ENCODE measurements at regions not wholly inside any gene's neighbourhood (a gene's known extent, or its start where the extent isn't known, plus 50 kb on each side); places are given as distances from the start of the nearest gene placed in this dataset.
"Not testable (repeated sequence)": the region's sequence is repeated elsewhere in the genome, so short reads cannot be mapped to it uniquely, and the experiment has no call there.

DNA sequence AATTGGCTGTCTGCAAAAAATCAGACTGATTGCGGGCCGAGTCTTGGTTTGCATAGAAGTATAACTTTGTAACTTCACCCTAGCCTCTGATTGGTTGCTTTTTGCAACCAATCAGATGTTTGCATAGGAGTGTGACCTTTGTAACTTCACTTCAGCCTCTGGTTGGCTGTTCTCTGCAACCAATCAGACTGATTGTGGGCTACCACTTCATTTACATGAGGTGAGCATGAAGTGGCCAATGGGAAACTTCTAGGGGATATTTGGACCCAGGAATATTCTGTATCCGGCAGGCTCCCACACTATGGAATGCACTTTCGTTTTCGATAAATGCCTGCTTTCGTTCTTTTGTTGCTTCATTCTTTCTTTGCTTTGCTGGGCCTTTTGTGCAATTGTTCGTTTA, 667.7 kb downstream of the FAM133A start:
- not testable (repeated sequence) for DNase-seq (ENCODE audit: low spot score)

DNA sequence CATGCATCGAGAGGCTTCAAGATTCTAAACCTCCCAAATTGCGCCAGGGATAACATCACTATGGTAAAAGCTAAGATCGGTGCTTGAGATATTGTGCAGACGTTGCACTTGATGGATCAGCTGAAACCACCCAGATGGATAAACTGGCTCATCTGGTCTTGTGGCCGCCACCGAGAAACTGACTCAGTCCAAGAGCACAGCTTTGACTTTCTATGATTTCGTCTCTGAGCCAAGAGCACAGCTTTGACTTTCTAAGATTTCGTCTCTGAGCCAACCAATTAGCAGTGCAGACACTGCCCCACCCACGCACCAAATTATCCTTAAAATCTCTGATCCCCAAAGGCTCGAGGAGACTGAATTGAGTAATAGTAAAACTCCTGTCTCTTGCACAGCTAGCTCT, 687.2 kb downstream of the FAM133A start:
- DNase-seq (ENCODE audit: low spot score), result no peak

DNA sequence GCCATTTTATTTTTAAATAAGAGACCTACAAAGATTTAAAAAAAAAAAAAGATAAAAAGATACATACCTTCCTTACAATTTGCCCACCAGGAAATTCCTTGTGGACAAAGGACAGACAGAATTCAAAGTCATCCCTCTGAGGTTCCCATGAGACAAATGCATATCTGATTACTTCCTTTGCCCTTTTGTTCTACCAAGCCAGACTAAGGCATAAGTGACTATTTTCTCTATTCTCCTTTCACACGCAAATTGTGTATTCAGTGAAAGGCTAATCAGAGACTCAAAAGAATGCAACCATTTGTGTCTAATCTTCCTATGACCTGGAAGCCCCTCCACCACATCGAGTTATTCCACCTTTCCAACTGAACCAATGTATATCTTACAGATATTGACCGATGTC, 691.7 kb downstream of the FAM133A start:
- DNase-seq (ENCODE audit: low spot score), result no peak

GRCh38 chrX:94366616-94367015, 692.6 kb downstream of the FAM133A start:
- no peak for DNase-seq (ENCODE audit: low spot score)

- no peak for DNase-seq (ENCODE audit: low spot score)
Observed at GRCh38 chrX:94389044-94389443, 715.0 kb downstream of the FAM133A start.

GRCh38 chrX:94400488-94400887, 726.5 kb downstream of the FAM133A start:
- no peak for DNase-seq (ENCODE audit: low spot score)

- DNase-seq (ENCODE audit: low spot score), result no peak
Observed at GRCh38 chrX:94401426-94401825, 727.4 kb downstream of the FAM133A start.

- no peak for DNase-seq (ENCODE audit: low spot score)
Observed at GRCh38 chrX:94414746-94415145, 740.7 kb downstream of the FAM133A start.

DNA sequence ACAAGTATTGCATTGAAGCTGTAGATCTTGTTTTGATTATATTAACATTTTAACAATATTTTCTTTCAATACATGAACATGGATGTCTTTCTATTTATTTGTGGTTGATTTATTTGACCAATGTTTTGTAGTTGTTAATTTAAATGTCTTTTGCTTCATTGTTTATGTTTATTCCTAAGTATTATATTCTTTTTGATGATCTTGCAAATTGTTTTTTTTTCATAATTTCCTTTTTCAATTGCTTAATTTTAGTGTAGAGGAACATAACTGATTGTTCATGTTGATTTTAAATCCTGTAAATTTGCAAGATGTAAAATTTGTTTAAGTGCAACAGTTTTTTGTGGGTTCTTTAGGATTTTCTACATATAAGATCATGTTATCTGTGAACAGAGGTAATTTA, 744.1 kb downstream of the FAM133A start:
- DNase-seq (ENCODE audit: low spot score), result no peak

DNA sequence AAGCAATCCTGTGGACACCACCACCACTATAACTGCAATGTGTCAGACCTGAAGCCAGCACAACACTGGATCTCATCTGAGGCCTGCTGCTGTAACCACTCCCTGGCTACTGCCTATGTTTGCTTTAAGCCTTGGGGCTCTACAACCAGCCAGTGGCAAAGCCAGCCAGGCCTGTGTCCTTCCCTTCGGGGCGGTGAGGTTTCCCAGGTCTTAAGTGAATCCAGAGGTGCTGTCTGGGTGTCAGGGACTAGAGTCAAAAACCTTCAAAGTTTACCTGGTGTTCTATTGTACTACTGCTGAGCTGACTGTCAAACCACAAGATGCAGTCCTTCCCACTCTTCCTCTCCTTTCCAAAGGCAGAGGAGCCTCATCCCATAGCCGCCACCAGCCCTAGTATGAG, 750.5 kb downstream of the FAM133A start:
- no peak for DNase-seq (ENCODE audit: low spot score)

DNA sequence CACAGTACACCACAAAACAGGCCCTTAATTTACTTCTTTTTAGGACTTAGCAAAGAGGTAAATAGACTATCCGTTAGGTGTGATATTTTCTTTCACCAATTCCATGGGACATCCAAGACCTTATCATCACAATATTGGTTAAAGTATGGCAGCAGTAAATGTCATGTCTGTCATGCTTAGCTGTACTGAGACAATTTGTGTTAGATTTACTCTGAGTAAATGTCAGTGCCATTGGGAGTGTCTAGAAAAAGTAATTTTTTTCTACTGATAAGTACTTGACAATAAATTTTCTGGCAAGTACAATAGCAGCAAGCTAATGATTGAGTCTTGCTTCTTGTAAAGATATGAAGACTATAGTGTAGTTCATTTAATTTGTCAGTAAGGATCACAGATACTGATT, 756.1 kb downstream of the FAM133A start:
- no peak for DNase-seq (ENCODE audit: low spot score)

DNA sequence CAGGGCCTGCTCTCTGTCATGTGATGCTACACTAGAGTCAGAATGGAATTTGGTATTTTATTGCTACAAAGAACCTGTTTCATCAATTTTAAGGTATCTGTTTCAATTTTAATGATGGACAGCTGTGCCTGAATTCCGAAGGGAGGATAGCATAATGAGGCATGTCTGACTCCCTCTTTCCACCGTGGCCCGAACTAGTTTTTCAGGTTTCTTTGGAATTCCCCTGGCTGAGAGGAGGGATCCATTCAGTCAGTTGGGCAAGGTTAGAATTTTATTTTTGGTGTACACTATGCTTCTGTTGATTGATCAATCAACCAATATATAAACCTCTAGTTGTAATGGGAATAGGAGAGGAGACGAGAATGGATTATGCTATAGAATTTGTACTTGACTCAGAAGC, 761.8 kb downstream of the FAM133A start:
- no peak for DNase-seq (ENCODE audit: low spot score)

GRCh38 chrX:94454159-94454558, 780.2 kb downstream of the FAM133A start:
- DNase-seq (ENCODE audit: low spot score), result no peak

- DNase-seq (ENCODE audit: low spot score), result no peak
Observed at GRCh38 chrX:94454606-94455005, 780.6 kb downstream of the FAM133A start.

DNA sequence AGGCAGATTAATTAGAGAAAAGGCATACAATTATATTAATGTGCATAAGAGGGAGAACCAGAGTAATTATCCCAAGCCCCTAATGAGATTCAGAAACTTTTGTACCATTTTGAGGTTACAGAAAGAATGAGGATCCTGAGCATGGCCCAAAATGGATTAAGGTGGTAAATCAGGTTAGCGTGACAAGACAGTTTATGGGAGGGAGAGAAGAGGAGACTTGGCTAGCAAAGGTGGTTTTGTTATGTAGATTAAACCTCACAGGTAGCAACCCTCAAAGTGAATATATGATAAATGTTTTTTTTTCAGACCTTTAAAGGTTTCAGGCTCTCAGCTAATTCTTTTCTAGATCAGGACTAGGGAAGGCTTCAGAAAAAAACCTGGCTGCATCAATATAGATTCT, 781.8 kb downstream of the FAM133A start:
- no peak for DNase-seq (ENCODE audit: low spot score)

- no peak for DNase-seq (ENCODE audit: low spot score)
Observed at GRCh38 chrX:94492541-94492940, 818.5 kb downstream of the FAM133A start.

- no peak for DNase-seq (ENCODE audit: low spot score)
Observed at GRCh38 chrX:94493405-94493804, 819.4 kb downstream of the FAM133A start.

- no peak for DNase-seq (ENCODE audit: low spot score)
Observed at GRCh38 chrX:94511564-94511963, 837.6 kb downstream of the FAM133A start.

- no peak for DNase-seq (ENCODE audit: low spot score)
Observed at GRCh38 chrX:94515009-94515408, 841.0 kb downstream of the FAM133A start.

DNA sequence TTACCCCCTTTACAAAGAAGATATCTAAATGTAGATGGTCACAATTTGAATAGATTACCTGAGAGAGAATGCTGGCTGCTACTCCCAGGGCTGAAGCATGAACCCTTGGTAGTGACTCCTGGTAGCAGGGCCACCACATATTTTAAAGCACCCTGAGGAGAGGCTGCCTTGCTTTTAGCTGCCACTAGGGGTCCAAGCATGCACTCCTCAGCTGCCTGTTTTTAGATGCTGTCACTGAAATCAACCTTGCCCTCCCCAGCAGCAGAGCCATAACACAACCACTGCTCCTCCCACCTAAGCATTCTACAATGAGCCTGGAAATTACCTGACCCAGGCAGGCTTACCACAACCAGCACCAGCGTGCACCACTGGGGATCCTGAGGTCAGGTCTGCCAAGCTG, 850.9 kb downstream of the FAM133A start:
- DNase-seq (ENCODE audit: low spot score), result no peak

DNA sequence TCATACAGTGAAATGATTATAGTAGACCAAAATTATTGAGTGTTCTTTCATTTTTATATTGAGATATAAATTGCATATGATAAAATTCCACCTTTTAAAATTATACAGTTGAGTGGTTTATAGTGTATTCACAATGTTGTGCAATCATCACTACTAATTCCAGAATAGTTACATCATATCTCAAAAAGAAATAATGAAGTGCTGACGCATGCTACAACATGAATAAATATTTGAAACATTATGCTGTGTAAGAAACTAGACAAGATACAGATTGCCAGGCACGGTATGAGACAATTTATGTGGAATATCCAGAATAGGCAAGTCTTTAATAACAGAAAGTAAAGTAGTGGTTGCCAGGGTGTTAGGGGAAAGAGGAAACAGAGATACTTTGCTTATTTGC, 871.7 kb downstream of the FAM133A start:
- DNase-seq (ENCODE audit: low spot score), result no peak

GRCh38 chrX:94551831-94552230, 877.8 kb downstream of the FAM133A start:
- DNase-seq (ENCODE audit: low spot score), result no peak

- no peak for DNase-seq (ENCODE audit: low spot score)
Observed at GRCh38 chrX:94560930-94561329, 886.9 kb downstream of the FAM133A start.

DNA sequence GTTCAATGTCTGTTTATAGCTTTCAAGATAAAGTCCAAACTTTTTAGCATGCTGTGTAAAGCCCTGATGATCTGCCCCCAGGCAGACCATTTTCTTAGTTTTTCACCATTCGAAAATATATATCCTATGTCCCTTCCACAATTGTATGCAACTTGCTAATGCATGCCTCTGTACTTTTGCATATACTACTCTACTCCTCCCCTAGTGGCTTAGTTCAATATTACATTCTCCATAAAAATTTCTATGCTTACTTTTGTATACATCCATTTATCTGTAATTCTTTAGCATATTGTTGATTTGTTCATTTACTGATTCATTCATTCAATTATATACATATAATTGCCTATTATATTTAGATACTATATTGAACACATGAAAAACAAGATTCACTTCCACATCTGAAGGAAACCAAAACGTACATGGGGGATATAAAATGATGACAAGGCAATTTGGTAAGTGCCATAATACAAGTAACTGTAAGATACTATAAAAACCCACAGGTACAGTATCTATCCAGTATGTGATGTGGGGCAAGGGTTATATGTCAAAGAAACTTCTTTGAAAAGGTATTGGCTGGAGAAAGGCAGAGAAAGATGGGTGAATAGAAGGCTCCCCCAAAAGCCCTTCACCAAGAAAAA, 902.5 kb downstream of the FAM133A start:
- no peak for DNase-seq (ENCODE audit: low spot score)

- no peak for DNase-seq (ENCODE audit: low spot score)
Observed at GRCh38 chrX:94600077-94600476, 926.1 kb downstream of the FAM133A start.
